Activated CD4-positive, alpha-beta T cell treated with anti-CD3 and anti-CD28 coated beads for 48 hours (primary cell): ENCODE measurements at regions not wholly inside any gene's neighbourhood (a gene's known extent, or its start where the extent isn't known, plus 50 kb on each side); places are given as distances from the start of the nearest gene placed in this dataset.

Experiments used
- DNase-seq: peaks from one replicate; pipeline ENCODE4 v3.0.0-alpha.2; 2020

- no peak for DNase-seq
These were observed 54.7 kb downstream of the MYEOV start for GRCh38 chr11:69348414-69349235.

- no peak for DNase-seq
These were observed 56.1 kb downstream of the MYEOV start for GRCh38 chr11:69350040-69350439.

- no peak for DNase-seq
These were observed 56.6 kb downstream of the MYEOV start for GRCh38 chr11:69350596-69350995.

GRCh38 chr11:69351460-69351859, 57.5 kb downstream of the MYEOV start:
- no peak for DNase-seq

GRCh38 chr11:69352166-69352565, 58.2 kb downstream of the MYEOV start:
- DNase-seq: no peak

GRCh38 chr11:69352715-69353319, 58.9 kb downstream of the MYEOV start:
- peak; percentile 74 for DNase-seq

GRCh38 chr11:69353696-69354544, 60.0 kb downstream of the MYEOV start:
- no peak for DNase-seq

- DNase-seq: no peak
These were observed 60.6 kb downstream of the MYEOV start for GRCh38 chr11:69354545-69354897.

- no peak for DNase-seq
These were observed 61.5 kb downstream of the MYEOV start for GRCh38 chr11:69355346-69355940.

- no peak for DNase-seq
These were observed 62.2 kb downstream of the MYEOV start for GRCh38 chr11:69355959-69356702.

GRCh38 chr11:69356703-69357457, 62.9 kb downstream of the MYEOV start:
- DNase-seq: no peak

- peak; percentile 1 for DNase-seq
These were observed 63.8 kb downstream of the MYEOV start for GRCh38 chr11:69357458-69358397.

- peak; percentile 0 for DNase-seq
These were observed 64.6 kb downstream of the MYEOV start for GRCh38 chr11:69358398-69359020.

GRCh38 chr11:69359735-69360480, 66.0 kb downstream of the MYEOV start:
- DNase-seq: no peak

- DNase-seq: no peak
These were observed 66.7 kb downstream of the MYEOV start for GRCh38 chr11:69360606-69361005.

- DNase-seq: no peak
These were observed 67.1 kb downstream of the MYEOV start for GRCh38 chr11:69361048-69361447.

GRCh38 chr11:69361466-69361865, 67.5 kb downstream of the MYEOV start:
- DNase-seq: no peak

- DNase-seq: peak; percentile 2
These were observed 68.4 kb downstream of the MYEOV start for GRCh38 chr11:69362315-69362714.

GRCh38 chr11:69364921-69365320, 71.0 kb downstream of the MYEOV start:
- no peak for DNase-seq
